HCT116 (cell line): ENCODE measurements at regions not wholly inside any gene's neighbourhood (a gene's known extent, or its start where the extent isn't known, plus 50 kb on each side); places are given as distances from the start of the nearest gene placed in this dataset.

Source experiments
- ATAC-seq: fragments of 200-7000 bp; cut with Tn5 transposase; 2 replicates; pipeline ENCODE4 v1.9.1; 2020; ENCODE audit warnings: mild to moderate bottlenecking, moderate library complexity
- BruUV-seq: library from RNA; stranded (reverse); fragments of 400-500 nt; replicated peaks from 2 replicates; lab custom pipeline; 2021; lab: Mats Ljungman, UMichigan
- CTCF ChIA-PET: fragments of 300-600 bp; sonication (Branson Sonifier 250); formaldehyde crosslinking; loops from one replicate; lab custom pipeline; 2021; ENCODE audit warnings: antibody characterized with exemption; lab: Charles Lee
- POLR2A ChIA-PET: fragments of 300-600, 350-600 bp; sonication (Branson Sonifier 250); formaldehyde crosslinking; loops from one replicate; lab custom pipeline; 2021; ENCODE audit warnings: antibody characterized with exemption; lab: Charles Lee
- RAD21 ChIA-PET, 2 experiments: fragments of 300-600 bp; sonication (Branson Sonifier 250); formaldehyde crosslinking; loops; one replicate each; lab custom pipeline; 2023; ENCODE audit warnings: low total read pairs in 2 of 2; ENCODE audit not compliant: uncharacterized antibody in 2 of 2, unreplicated experiment in 2 of 2, low non-redundant PET in 1 of 2; lab: Charles Lee
- DNase-seq: peaks from one replicate; pipeline ENCODE4 v3.0.0-alpha.2; 2010; ENCODE audit warnings: low read depth, low spot score
- H2AFZ ChIP-seq: fragments of 200-600 bp; shearing (Covaris generic), sonication (generic); 2 replicates; pipeline ENCODE4 v1.6.1; 2017; ENCODE audit warnings: low read depth, mixed run types, mixed read lengths, antibody characterized with exemption, low read length; ENCODE audit not compliant: poor library complexity, severe bottlenecking
- H3K27ac ChIP-seq: 2 replicates; pipeline ENCODE4 v1.5.1; 2012; ENCODE audit warnings: low read depth, low read length
- H3K27me3 ChIP-seq: fragments of 200-600 bp; sonication (generic); 2 replicates; pipeline ENCODE4 v1.6.1; 2016; ENCODE audit warnings: mixed run types, low read length, mixed read lengths; ENCODE audit not compliant: insufficient read depth
- H3K36me3 ChIP-seq, 2 experiments: fragments of 200-500 bp in 1 of 2; fragments of 200-600 bp in 1 of 2; sonication (Bioruptor generic) in 1 of 2; sonication (generic) in 1 of 2; 2 replicates each; pipeline versions ENCODE4 v1.5.1 to v1.6.1; 2014 to 2016; ENCODE audit warnings: low read length in 2 of 2, inconsistent platforms in 1 of 2, mixed read lengths in 1 of 2, mixed run types in 1 of 2; ENCODE audit not compliant: insufficient read depth in 2 of 2, control insufficient read depth in 1 of 2
- H3K4me1 ChIP-seq, 2 experiments: fragments of 200-600 bp in 1 of 2; sonication (generic) in 1 of 2; 2 replicates each; pipeline versions ENCODE4 v1.5.1 to v1.6.1; 2012 to 2017; ENCODE audit warnings: low read length in 2 of 2, inconsistent platforms in 1 of 2, mild to moderate bottlenecking in 1 of 2, mixed read lengths in 1 of 2, mixed run types in 1 of 2, moderate library complexity in 1 of 2; ENCODE audit not compliant: insufficient read depth in 2 of 2, control insufficient read depth in 1 of 2
- H3K4me2 ChIP-seq: fragments of 200-600 bp; sonication (generic); 2 replicates; pipeline ENCODE4 v1.6.1; 2017; ENCODE audit warnings: mixed run types, low read length, mixed read lengths
- H3K4me3 ChIP-seq, 2 experiments: fragments of 200-600 bp in 1 of 2; sonication (generic) in 1 of 2; replicated peaks in 1 of 2; 2 replicates each; pipeline ENCODE4 v1.5.1; 2011 to 2016; ENCODE audit warnings: low read length in 2 of 2, control low read depth in 1 of 2, low read depth in 1 of 2, mild to moderate bottlenecking in 1 of 2, mixed read lengths in 1 of 2, mixed run types in 1 of 2
- H3K79me2 ChIP-seq: fragments of 200-600 bp; sonication (generic); 2 replicates; pipeline ENCODE4 v1.6.1; 2017; ENCODE audit warnings: mild to moderate bottlenecking, mixed run types, low read length, moderate library complexity, mixed read lengths; ENCODE audit not compliant: insufficient read depth
- H3K9ac ChIP-seq: fragments of 200-600 bp; sonication (generic); 2 replicates; pipeline ENCODE4 v1.6.1; 2016; ENCODE audit warnings: low read length, mixed read lengths
- H3K9me2 ChIP-seq: fragments of 200-600 bp; sonication (generic), shearing (Covaris generic); 2 replicates; pipeline ENCODE4 v1.6.1; 2017; ENCODE audit warnings: mixed run types, mild to moderate bottlenecking, moderate library complexity; ENCODE audit not compliant: insufficient read depth
- H3K9me3 ChIP-seq, 2 experiments: fragments of 200-500 bp in 1 of 2; fragments of 200-600 bp in 1 of 2; sonication (Bioruptor generic) in 1 of 2; sonication (generic) in 1 of 2; 2 replicates each; pipeline ENCODE4 v1.6.1; 2014 to 2017; ENCODE audit warnings: low read length in 2 of 2, mixed read lengths in 2 of 2, inconsistent platforms in 1 of 2, low read depth in 1 of 2, mild to moderate bottlenecking in 1 of 2, mixed run types in 1 of 2, moderate library complexity in 1 of 2; ENCODE audit not compliant: control insufficient read depth in 1 of 2, insufficient read depth in 1 of 2
- H4K20me1 ChIP-seq: fragments of 200-600 bp; sonication (generic), shearing (Covaris generic); 2 replicates; pipeline ENCODE4 v1.6.1; 2017; ENCODE audit warnings: mixed run types, mild to moderate bottlenecking, moderate library complexity; ENCODE audit not compliant: insufficient read depth
- CEBPB ChIP-seq: IDR thresholded peaks from 2 replicates; pipeline ENCODE4 v1.6.1; 2012; ENCODE audit warnings: low read depth
- EGR1 ChIP-seq: IDR thresholded peaks from 2 replicates; pipeline ENCODE4 v1.6.1; 2012; ENCODE audit warnings: low read depth
- EZH2 ChIP-seq: fragments of 200-600 bp; sonication (generic); IDR thresholded peaks from 2 replicates; pipeline ENCODE4 v1.6.1; 2017; ENCODE audit warnings: antibody characterized with exemption, mixed run types
- EZH2phosphoT487 ChIP-seq: fragments of 200-600 bp; IDR thresholded peaks from 2 replicates; pipeline ENCODE4 v1.6.1; 2018; ENCODE audit warnings: antibody characterized with exemption, borderline replicate concordance
- POLR2AphosphoS5 ChIP-seq: IDR thresholded peaks from 2 replicates; pipeline ENCODE4 v1.6.1; 2011; ENCODE audit warnings: mild to moderate bottlenecking, low read depth, low read length, moderate library complexity
- SIN3A ChIP-seq: IDR thresholded peaks from 2 replicates; pipeline ENCODE4 v1.6.1; 2012; ENCODE audit warnings: low read depth
- YY1 ChIP-seq: IDR thresholded peaks from 2 replicates; pipeline ENCODE4 v1.6.1; 2011; ENCODE audit warnings: low read length, low read depth, moderate library complexity, mild to moderate bottlenecking; ENCODE audit not compliant: insufficient replicate concordance; ENCODE audit errors: extremely low read depth
- ZBTB33 ChIP-seq: IDR thresholded peaks from 2 replicates; pipeline ENCODE4 v1.6.1; 2011; ENCODE audit warnings: mild to moderate bottlenecking, low read length, moderate library complexity; ENCODE audit not compliant: insufficient replicate concordance; ENCODE audit errors: extremely low read depth
- intact Hi-C: fragments of 100-400 bp; cut with micrococcal nuclease; formaldehyde crosslinking; loops from 2 replicates; pipeline ENCODE4 v1.10.0; 2022
- TF ChIP-seq, protein P1 (sequence below): IDR thresholded peaks from 2 replicates; pipeline ENCODE4 v1.6.1; 2012; ENCODE audit warnings: low read depth

DNA sequence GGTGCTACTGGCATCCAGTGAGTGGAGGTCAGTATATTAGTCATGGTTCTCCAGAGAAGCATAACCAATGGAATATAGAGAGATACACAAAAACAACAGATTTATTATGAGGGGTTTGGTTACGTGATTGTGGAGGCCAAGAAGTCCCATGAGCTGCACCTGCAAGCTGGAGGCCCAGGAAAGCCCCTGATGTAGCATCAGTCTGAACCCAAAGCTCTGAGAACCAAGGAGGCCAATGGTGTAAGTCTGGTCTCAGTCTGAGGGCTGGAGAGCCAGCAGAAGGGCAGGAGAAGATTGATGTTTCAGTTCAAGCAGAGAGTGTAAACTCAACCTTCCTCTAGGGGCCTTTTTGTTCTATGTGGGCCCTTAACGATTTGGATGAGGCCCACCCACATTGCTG is 144.1 kb downstream of the KLF13 start:
- BruUV-seq: no TSS peak
- Histone ChIP-seq H4K20me1 (no peaks in the 10 kb centered on the region), H3K36me3 (no peaks in the 10 kb centered on the region), H3K9me2 (no peaks in the 10 kb centered on the region), H3K4me2 (no peak overlapping the region), H3K27ac (no peak overlapping the region), H2AFZ (no peak overlapping the region), H3K4me3 (no peak overlapping the region), H3K4me1 (peaks cover 0 to under 1% of the 10 kb centered on the region in 2 experiments; a peak in 1 of 4 replicates), H3K79me2 (no peaks in the 10 kb centered on the region), H3K27me3 (peaks cover 13% of the 10 kb centered on the region; the same call in 1 of the 2 replicates), H3K9me3 (no peaks in the 10 kb centered on the region), H3K9ac (no peak overlapping the region)
- no peak for DNase-seq
- ChIA-PET CTCF (no interaction called here), POLR2A (no interaction called here), RAD21 (no interaction called here)
- intact Hi-C loops: no loop called here
- ATAC-seq: no peak
- TF ChIP-seq, protein P1, sequence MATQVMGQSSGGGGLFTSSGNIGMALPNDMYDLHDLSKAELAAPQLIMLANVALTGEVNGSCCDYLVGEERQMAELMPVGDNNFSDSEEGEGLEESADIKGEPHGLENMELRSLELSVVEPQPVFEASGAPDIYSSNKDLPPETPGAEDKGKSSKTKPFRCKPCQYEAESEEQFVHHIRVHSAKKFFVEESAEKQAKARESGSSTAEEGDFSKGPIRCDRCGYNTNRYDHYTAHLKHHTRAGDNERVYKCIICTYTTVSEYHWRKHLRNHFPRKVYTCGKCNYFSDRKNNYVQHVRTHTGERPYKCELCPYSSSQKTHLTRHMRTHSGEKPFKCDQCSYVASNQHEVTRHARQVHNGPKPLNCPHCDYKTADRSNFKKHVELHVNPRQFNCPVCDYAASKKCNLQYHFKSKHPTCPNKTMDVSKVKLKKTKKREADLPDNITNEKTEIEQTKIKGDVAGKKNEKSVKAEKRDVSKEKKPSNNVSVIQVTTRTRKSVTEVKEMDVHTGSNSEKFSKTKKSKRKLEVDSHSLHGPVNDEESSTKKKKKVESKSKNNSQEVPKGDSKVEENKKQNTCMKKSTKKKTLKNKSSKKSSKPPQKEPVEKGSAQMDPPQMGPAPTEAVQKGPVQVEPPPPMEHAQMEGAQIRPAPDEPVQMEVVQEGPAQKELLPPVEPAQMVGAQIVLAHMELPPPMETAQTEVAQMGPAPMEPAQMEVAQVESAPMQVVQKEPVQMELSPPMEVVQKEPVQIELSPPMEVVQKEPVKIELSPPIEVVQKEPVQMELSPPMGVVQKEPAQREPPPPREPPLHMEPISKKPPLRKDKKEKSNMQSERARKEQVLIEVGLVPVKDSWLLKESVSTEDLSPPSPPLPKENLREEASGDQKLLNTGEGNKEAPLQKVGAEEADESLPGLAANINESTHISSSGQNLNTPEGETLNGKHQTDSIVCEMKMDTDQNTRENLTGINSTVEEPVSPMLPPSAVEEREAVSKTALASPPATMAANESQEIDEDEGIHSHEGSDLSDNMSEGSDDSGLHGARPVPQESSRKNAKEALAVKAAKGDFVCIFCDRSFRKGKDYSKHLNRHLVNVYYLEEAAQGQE: no peak
- TF ChIP-seq EZH2phosphoT487: no peak
- no peak for TF ChIP-seq EGR1
- TF ChIP-seq POLR2AphosphoS5: no peak
- no peak for TF ChIP-seq CEBPB
- no peak for TF ChIP-seq SIN3A
- TF ChIP-seq YY1: no peak
- no peak for TF ChIP-seq EZH2
- no peak for TF ChIP-seq ZBTB33
